HepG2 (cell line): ENCODE measurements at regions not wholly inside any gene's neighbourhood (a gene's known extent, or its start where the extent isn't known, plus 50 kb on each side); places are given as distances from the start of the nearest gene placed in this dataset.
A peak's percentile ranks its signal among the peaks of the same experiment; 100 is the strongest.

Experiments used
- ATRX ChIP-seq: sonication (generic); formaldehyde crosslinking; IDR thresholded peaks from 2 replicates; pipeline ENCODE4 v1.4.0; 2020; ENCODE audit warnings: missing genetic modification reagents, borderline replicate concordance
- CHD2 ChIP-seq: IDR thresholded peaks from 2 replicates; pipeline ENCODE4 v1.6.1; 2011; ENCODE audit warnings: low read depth, low read length, improper control_type of control experiment
- PATZ1 ChIP-seq: sonication (generic); formaldehyde crosslinking; IDR thresholded peaks from 2 replicates; pipeline ENCODE4 v1.4.0; 2020; ENCODE audit warnings: missing genetic modification reagents
- POLR2AphosphoS2 ChIP-seq: IDR thresholded peaks from 2 replicates; pipeline ENCODE4 v1.6.1; 2011; ENCODE audit warnings: low read depth, low read length, improper control_type of control experiment
- PRDM15 ChIP-seq: sonication (generic); formaldehyde crosslinking; IDR thresholded peaks from 2 replicates; pipeline ENCODE4 v1.4.0; 2020; ENCODE audit warnings: missing genetic modification reagents
- SP1 ChIP-seq, 2 experiments: fragments of 450-650 bp in 1 of 2; sonication (generic) in 1 of 2; formaldehyde crosslinking in 1 of 2; IDR thresholded peaks; 2 replicates each; pipeline versions ENCODE4 v1.4.0 to v1.6.1; 2016 to 2020; ENCODE audit warnings: missing genetic modification reagents in 1 of 2
- TBX3 ChIP-seq: fragments of 450-650 bp; IDR thresholded peaks from 2 replicates; pipeline ENCODE4 v1.6.1; 2017; ENCODE audit warnings: antibody characterized with exemption, mild to moderate bottlenecking, inconsistent platforms, borderline replicate concordance
- ZNF549 ChIP-seq: sonication (generic); formaldehyde crosslinking; IDR thresholded peaks from 2 replicates; pipeline ENCODE4 v1.5.0; 2020; ENCODE audit warnings: missing genetic modification reagents
- ZXDC ChIP-seq: sonication (generic); formaldehyde crosslinking; IDR thresholded peaks from 2 replicates; pipeline ENCODE4 v1.5.0; 2020; ENCODE audit warnings: mild to moderate bottlenecking, missing genetic modification reagents

GRCh38 chr6:188821-189655, 103.2 kb upstream of the DUSP22 start (continued):
- TF ChIP-seq CHD2, result no peak
- no peak for TF ChIP-seq ATRX (CRISPR knock-in tag)
- no peak for TF ChIP-seq POLR2AphosphoS2
- TF ChIP-seq TBX3, result no peak
- no peak for TF ChIP-seq SP1 (IDR thresholded peaks at IDR 0.05)
- TF ChIP-seq SP1 (CRISPR knock-in tag; IDR thresholded peaks at IDR 0.05), result no peak
- TF ChIP-seq ZNF549 (CRISPR knock-in tag), result no peak
- 0 out of 2 replicates have a peak, but pooled peaks have one; percentile 23 for TF ChIP-seq PATZ1 (CRISPR knock-in tag)
- TF ChIP-seq PRDM15 (CRISPR knock-in tag), result no peak
- TF ChIP-seq ZXDC, result no peak
- TF ChIP-seq, all 625 proteins: peak for 142
